A172 (cell line): ENCODE measurements at regions not wholly inside any gene's neighbourhood (a gene's known extent, or its start where the extent isn't known, plus 50 kb on each side); places are given as distances from the start of the nearest gene placed in this dataset.

Experiments
- DNase-seq: peaks from one replicate; pipeline ENCODE4 v3.0.0-alpha.2; 2015; ENCODE audit warnings: low spot score

DNA sequence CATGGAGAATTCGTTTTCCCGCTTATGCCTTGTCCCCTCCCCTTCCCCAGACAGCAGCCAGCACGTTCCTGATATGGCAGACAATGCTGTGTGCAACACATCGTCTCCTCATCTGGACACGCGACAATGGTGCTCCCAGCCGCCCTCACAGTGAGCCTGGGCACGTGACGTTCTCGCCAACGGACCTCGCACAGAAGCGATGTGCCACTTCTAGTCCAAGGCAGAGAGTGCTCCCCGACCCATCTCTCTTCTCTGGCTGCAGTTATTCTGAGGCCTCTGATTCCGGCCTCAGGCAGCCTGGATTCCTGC lies 505.4 kb downstream of the EIPR1 start:
- DNase-seq = no peak

GRCh38 chr2:2871480-2872308 lies 505.9 kb downstream of the EIPR1 start:
- DNase-seq = no peak

DNA sequence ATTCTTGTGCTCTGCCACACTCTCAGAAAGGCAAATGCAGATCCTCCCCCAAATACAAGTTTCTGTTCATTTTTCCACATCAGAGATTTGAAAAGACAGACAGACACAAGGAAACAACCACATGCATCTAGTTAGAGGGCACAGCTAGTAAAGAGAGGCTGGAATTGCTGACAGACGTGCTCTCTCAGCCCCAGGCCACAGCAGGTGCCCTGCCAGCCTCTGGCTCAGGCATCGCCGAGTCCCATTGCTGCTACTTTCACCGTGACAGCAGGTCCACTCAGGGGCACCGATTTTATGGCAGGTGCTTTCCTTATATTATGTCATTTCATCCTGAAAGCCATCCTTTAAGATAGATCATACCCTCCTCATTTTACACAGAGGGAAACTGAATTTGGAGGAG lies 507.5 kb downstream of the EIPR1 start:
- no peak for DNase-seq

DNA sequence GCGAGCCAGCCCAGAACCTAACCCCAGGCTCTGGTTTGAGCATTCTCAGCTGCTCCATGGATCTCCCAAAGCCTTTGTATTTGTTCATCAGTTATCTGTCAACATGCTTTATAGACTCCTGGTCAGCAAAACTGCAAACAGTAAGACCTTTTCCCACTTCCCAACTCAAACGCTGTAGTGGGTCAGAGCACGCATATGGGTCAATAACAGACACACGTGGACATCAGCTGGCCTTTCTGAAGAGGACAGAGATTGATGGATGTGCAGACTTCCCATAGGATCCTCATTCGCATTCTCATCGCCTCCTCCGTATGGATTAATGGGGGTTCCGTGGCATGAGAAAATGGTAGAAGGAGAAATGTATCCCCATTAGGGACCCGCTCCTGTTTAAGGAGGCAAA lies 508.1 kb downstream of the EIPR1 start:
- no peak for DNase-seq

DNA sequence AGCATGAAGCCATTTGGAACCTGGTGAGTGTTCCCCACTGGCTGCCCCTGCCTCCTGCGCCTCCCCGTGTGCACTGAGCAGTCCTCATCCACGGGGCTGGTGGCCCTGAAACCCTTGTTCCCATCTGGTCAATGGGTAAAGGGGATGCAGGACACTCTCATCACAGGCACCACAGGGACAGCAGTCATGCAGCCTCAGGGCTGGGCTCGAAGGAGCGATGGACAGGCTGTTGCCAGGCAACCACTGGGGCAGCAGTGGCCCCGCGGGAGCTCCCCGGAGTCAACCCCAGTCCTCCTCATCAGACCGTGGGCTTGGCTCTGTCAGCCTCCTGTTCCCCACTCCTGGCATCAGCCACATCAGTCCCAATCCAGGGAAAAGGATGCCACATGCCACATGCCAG lies 509.5 kb downstream of the EIPR1 start:
- no peak for DNase-seq

DNA sequence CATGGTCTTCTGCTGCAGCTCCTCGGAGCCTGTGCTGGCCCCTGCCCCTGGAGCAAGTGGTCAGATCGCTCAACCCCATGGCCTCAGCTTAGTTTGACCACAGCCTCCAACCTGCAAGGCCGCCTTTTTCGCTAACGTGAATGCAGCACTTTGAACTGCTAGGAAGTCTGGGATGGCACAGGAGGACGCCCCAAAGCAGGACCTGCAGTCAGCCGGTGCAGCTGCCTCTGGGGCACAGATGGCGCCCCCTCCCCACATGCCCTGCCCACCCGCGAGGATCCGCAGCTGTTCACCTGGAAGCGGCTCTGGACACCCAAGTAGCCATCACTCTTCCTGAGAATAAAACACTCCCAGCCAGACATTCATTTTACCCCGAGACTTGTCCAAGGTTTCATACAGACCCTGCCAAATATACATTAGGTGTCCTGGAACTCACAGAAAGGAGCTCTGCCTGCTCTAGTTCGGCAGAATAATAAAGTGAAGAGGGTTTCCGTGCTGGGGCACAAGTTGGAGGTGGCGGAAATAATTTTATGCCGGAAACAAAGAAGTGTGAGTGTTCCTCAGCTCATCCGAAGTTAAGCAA lies 510.1 kb downstream of the EIPR1 start:
- no peak for DNase-seq

- no peak for DNase-seq
Measured at GRCh38 chr2:2866459-2866858, 511.2 kb downstream of the EIPR1 start.

DNA sequence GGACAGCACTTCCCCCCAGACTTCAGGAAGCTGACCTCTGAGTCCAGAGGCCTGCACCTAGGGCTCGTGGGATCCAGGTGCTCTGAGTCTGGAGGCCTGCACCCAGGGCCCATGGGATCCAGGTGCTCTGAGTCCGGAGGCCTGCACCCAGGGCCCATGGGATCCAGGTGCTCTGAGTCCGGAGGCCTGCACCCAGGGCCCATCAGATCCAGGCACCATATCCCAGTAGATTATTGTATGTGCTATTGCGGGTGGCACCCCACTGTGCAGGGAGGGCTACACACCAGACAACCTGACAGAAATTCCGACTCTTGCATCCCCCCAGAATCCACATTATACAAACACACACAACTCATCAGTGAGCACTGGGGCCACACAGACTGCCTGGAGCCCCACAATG lies 515.2 kb downstream of the EIPR1 start:
- no peak for DNase-seq

- DNase-seq = no peak
Measured at GRCh38 chr2:2861666-2862240, 515.9 kb downstream of the EIPR1 start.

- DNase-seq = no peak
Measured at GRCh38 chr2:2860589-2861300, 516.9 kb downstream of the EIPR1 start.

- no peak for DNase-seq
Measured at GRCh38 chr2:2859732-2860131, 517.9 kb downstream of the EIPR1 start.

- DNase-seq = no peak
Measured at GRCh38 chr2:2859164-2859563, 518.5 kb downstream of the EIPR1 start.

DNA sequence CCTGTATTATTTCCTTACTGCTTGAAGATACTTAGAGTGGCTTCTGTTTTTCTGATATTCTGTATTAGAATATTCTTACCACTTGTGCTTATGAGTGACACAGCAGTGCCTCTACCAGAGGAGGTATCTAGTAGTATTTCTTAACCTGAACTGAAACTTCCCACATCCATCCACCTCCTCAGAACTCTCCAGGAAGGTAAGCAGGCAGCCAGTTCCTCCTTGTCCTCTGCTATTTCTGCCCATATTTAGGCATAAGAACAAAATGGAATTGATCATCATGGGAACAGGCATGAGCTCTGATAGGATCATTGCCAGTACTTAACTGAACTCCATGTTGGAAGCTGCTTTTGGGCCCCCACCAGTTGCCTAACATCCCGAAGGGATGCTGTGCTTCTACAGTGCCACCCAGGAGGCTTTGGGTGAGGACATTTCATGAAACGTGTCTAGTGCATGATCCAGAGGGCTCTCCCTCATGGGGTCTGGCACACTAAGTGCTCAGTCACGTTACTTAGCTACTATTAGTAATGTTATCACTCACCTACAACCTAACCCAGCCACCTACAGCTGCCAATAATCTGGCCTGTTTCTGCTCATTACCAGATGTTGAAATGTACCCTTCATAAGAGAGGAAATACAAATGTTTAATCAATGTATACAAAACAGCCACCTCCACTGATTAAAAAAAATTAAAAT lies 520.7 kb downstream of the EIPR1 start:
- DNase-seq = no peak

DNA sequence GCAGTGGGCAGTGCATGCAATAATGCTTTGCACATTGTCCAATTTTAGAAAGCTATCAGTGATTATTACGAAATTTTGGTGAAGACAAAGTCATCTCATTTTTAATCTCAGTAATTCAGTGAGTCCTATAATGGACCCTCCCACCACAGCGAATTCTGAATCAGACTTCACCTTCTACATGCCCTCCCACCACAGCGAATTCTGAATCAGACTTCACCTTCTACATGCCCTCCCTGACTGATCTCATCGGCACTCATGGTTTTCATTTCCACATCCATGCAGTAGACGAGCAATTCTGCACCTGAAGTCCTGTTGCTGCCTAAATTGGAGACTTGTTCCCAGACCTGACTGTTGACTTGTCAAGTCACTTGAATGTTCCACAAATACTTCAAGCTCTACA lies 522.3 kb downstream of the EIPR1 start:
- DNase-seq = no peak

- no peak for DNase-seq
Measured at GRCh38 chr2:2853346-2853745, 522.3 kb upstream of the MYT1L start.

DNA sequence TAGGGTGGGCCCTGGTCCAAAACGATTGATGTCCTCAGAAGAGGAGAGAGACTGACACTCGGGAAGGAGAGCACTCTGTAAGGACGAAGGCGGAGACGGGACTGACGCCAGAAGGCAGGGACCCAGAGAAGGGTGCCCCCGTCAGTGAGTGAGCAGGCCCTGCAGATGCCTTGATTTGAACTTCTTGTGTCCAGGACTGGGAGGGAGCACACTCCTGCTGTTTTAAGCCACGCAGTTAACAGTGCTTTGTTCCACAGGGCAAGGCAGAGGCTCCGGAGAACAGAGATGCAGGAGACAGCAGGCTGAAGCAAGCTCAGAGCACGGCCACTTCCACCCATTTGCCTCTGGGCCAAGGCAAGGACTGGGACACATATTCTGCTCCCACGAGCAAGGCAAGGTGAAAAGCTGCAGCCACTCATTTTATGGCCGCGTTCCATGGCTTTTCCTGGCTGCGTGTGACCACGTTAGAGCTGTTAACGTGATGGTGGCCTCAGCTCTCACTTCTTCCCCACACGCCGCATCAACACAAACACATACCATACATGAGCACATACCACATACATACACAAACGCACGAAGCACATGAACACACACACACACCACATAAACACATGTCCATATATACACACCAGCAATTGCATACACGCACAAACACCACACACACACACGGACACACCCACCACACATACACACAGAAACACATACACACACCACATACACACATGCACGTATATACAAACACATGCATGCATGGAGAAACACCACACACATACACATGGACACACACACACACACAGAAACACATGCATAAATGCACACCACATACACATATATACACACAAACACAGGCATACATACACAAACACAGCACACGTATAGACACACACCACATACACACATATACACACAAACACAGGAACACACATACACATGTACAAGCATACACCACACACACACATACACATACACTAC lies 521.0 kb upstream of the MYT1L start:
- no peak for DNase-seq

DNA sequence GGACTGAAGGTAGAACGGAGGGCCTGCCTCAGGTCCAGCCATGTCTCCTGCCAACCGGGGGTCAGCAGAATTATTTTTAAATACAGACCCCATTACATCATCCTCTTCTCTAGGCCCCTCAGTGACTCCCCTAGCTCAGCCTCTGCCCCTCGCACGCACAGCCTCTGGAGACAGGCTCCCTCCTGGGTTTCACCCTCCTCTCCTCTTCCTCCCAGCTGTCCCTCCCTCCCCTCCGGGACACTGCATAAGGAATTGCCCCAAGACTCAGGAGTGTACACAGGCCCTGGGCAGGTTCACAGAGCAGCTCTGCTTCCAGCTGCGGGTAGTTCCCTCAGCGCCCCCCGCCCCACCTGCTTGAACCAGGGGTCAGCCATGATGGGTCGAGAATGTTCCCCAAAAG lies 520.2 kb upstream of the MYT1L start:
- no peak for DNase-seq

GRCh38 chr2:2850859-2851258 lies 519.8 kb upstream of the MYT1L start:
- no peak for DNase-seq

- no peak for DNase-seq
Measured at GRCh38 chr2:2850218-2850755, 519.2 kb upstream of the MYT1L start.

GRCh38 chr2:2849464-2850217 lies 518.6 kb upstream of the MYT1L start:
- DNase-seq = no peak
